HUES48 (cell line): ENCODE measurements at regions not wholly inside any gene's neighbourhood (a gene's known extent, or its start where the extent isn't known, plus 50 kb on each side); places are given as distances from the start of the nearest gene placed in this dataset.

Source experiments
- H3K27ac ChIP-seq: one replicate; pipeline ENCODE4 v1.7.0; 2013; ENCODE audit warnings: low read depth, low read length, inconsistent platforms
- H3K27me3 ChIP-seq: 2 replicates; pipeline ENCODE4 v1.6.1; 2013; ENCODE audit warnings: mild to moderate bottlenecking, low read length; ENCODE audit not compliant: control insufficient read depth, insufficient read depth
- H3K36me3 ChIP-seq: 2 replicates; pipeline ENCODE4 v1.6.1; 2013; ENCODE audit warnings: low read length; ENCODE audit not compliant: control insufficient read depth, insufficient read depth
- H3K4me1 ChIP-seq: 2 replicates; pipeline ENCODE4 v1.6.1; 2013; ENCODE audit warnings: mild to moderate bottlenecking, low read length; ENCODE audit not compliant: control insufficient read depth, insufficient read depth
- H3K4me3 ChIP-seq: 2 replicates; pipeline ENCODE4 v1.5.1; 2013; ENCODE audit warnings: mild to moderate bottlenecking, low read depth, low read length
- H3K9ac ChIP-seq: 2 replicates; pipeline ENCODE4 v1.6.1; 2013; ENCODE audit warnings: mild to moderate bottlenecking, low read depth, low read length, moderate library complexity
- H3K9me3 ChIP-seq: 2 replicates; pipeline ENCODE4 v1.6.1; 2013; ENCODE audit warnings: low read length; ENCODE audit not compliant: control insufficient read depth, insufficient read depth

GRCh38 chr11:19350160-19350559, 109.4 kb upstream of the E2F8 start:
- peaks cover 43% of the 10 kb centered on the region for H3K27me3 ChIP-seq
- no peaks in the 10 kb centered on the region for H3K36me3 ChIP-seq
- no peaks in the 10 kb centered on the region for H3K9me3 ChIP-seq
- no peak overlapping the region for H3K4me3 ChIP-seq
- H3K27ac ChIP-seq = no peak overlapping the region
- H3K4me1 ChIP-seq = peaks cover 6% of the 10 kb centered on the region
- H3K9ac ChIP-seq = no peak overlapping the region

- Histone ChIP-seq H3K4me3 (no peak overlapping the region), H3K27me3 (peaks cover 49% of the 10 kb centered on the region), H3K27ac (no peak overlapping the region), H3K9ac (no peak overlapping the region), H3K9me3 (no peaks in the 10 kb centered on the region), H3K4me1 (peaks cover 6% of the 10 kb centered on the region), H3K36me3 (no peaks in the 10 kb centered on the region)
Measured at GRCh38 chr11:19349340-19350025, 108.7 kb upstream of the E2F8 start.

- Histone ChIP-seq H3K9me3 (no peaks in the 10 kb centered on the region), H3K27ac (no peak overlapping the region), H3K4me3 (no peak overlapping the region), H3K4me1 (peaks cover 6% of the 10 kb centered on the region), H3K27me3 (peaks cover 65% of the 10 kb centered on the region), H3K36me3 (no peaks in the 10 kb centered on the region), H3K9ac (no peak overlapping the region)
Measured at GRCh38 chr11:19347911-19348310, 107.2 kb upstream of the E2F8 start.

- no peak overlapping the region for H3K27ac ChIP-seq
Measured at GRCh38 chr11:19345848-19346681, 105.3 kb upstream of the E2F8 start.

GRCh38 chr11:19345519-19345847, 104.7 kb upstream of the E2F8 start:
- Histone ChIP-seq H3K36me3 (no peaks in the 10 kb centered on the region), H3K27me3 (peaks cover 77% of the 10 kb centered on the region), H3K4me1 (peaks cover 6% of the 10 kb centered on the region), H3K9ac (no peak overlapping the region), H3K9me3 (no peaks in the 10 kb centered on the region), H3K4me3 (peak overlapping the region; percentile 50), H3K27ac (no peak overlapping the region)

More at GRCh38 chr11:19345848-19346681, 105.3 kb upstream of the E2F8 start:
- no peaks in the 10 kb centered on the region for H3K36me3 ChIP-seq
- peaks cover 6% of the 10 kb centered on the region for H3K4me1 ChIP-seq
- no peak overlapping the region for H3K9ac ChIP-seq
- peaks cover 73% of the 10 kb centered on the region for H3K27me3 ChIP-seq
- peak overlapping the region; percentile 50 for H3K4me3 ChIP-seq
- no peaks in the 10 kb centered on the region for H3K9me3 ChIP-seq

GRCh38 chr11:19344661-19345518, 104.1 kb upstream of the E2F8 start:
- Histone ChIP-seq H3K27ac (no peak overlapping the region), H3K27me3 (peaks cover 76% of the 10 kb centered on the region)

GRCh38 chr11:19342036-19342435, 101.3 kb upstream of the E2F8 start:
- no peaks in the 10 kb centered on the region for H3K9me3 ChIP-seq
- H3K27ac ChIP-seq = no peak overlapping the region
- peaks cover 56% of the 10 kb centered on the region for H3K27me3 ChIP-seq
- H3K9ac ChIP-seq = no peak overlapping the region
- H3K4me3 ChIP-seq = no peak overlapping the region
- H3K4me1 ChIP-seq = peaks cover 6% of the 10 kb centered on the region
- no peaks in the 10 kb centered on the region for H3K36me3 ChIP-seq

More at GRCh38 chr11:19344661-19345518, 104.1 kb upstream of the E2F8 start:
- peaks cover 6% of the 10 kb centered on the region for H3K4me1 ChIP-seq
- H3K36me3 ChIP-seq = no peaks in the 10 kb centered on the region
- no peaks in the 10 kb centered on the region for H3K9me3 ChIP-seq
- H3K4me3 ChIP-seq = peak overlapping the region; percentile 50; the same call in 1 of the 2 replicates
- no peak overlapping the region for H3K9ac ChIP-seq

- H3K27ac ChIP-seq = no peak overlapping the region
- peaks cover 19% of the 10 kb centered on the region for H3K27me3 ChIP-seq
- no peaks in the 10 kb centered on the region for H3K9me3 ChIP-seq
- H3K9ac ChIP-seq = no peak overlapping the region
- H3K36me3 ChIP-seq = no peaks in the 10 kb centered on the region
- no peaks in the 10 kb centered on the region for H3K4me1 ChIP-seq
- H3K4me3 ChIP-seq = no peak overlapping the region
Measured at GRCh38 chr11:19338375-19338774, 97.6 kb upstream of the E2F8 start.

GRCh38 chr11:19337779-19338178, 97.0 kb upstream of the E2F8 start:
- Histone ChIP-seq H3K4me3 (no peak overlapping the region), H3K9me3 (no peaks in the 10 kb centered on the region), H3K36me3 (no peaks in the 10 kb centered on the region), H3K27ac (no peak overlapping the region), H3K4me1 (no peaks in the 10 kb centered on the region), H3K27me3 (peaks cover 13% of the 10 kb centered on the region), H3K9ac (no peak overlapping the region)

GRCh38 chr11:19336331-19336730, 95.6 kb upstream of the E2F8 start:
- Histone ChIP-seq H3K4me1 (no peaks in the 10 kb centered on the region), H3K27ac (no peak overlapping the region), H3K36me3 (no peaks in the 10 kb centered on the region), H3K9me3 (no peaks in the 10 kb centered on the region), H3K4me3 (no peak overlapping the region), H3K9ac (no peak overlapping the region), H3K27me3 (peaks cover 8% of the 10 kb centered on the region)
